B cell (primary cell): ENCODE measurements at regions not wholly inside any gene's neighbourhood (a gene's known extent, or its start where the extent isn't known, plus 50 kb on each side); places are given as distances from the start of the nearest gene placed in this dataset.

Source experiments
- ATAC-seq: fragments of 200-7000 bp; cut with Tn5 transposase; one replicate; pipeline ENCODE4 v1.10.0; 2021; ENCODE audit warnings: low read depth, mild to moderate bottlenecking, moderate number of reproducible peaks, moderate library complexity
- CTCF ChIA-PET: fragments of 350-600 bp; sonication (Branson Sonifier 250); formaldehyde crosslinking; loops from one replicate; lab custom pipeline; 2021; ENCODE audit warnings: antibody characterized with exemption, inconsistent platforms; lab: Charles Lee
- POLR2A ChIA-PET: fragments of 350-600 bp; sonication (Branson Sonifier 250); formaldehyde crosslinking; loops from one replicate; lab custom pipeline; 2021; ENCODE audit warnings: antibody characterized with exemption; lab: Charles Lee
- DNase-seq: peaks from one replicate; pipeline ENCODE4 v3.0.0; 2013
- H2AFZ ChIP-seq: 2 replicates; pipeline ENCODE4 v1.6.1; 2012; ENCODE audit warnings: mild to moderate bottlenecking, low read depth, low read length; ENCODE audit not compliant: insufficient read depth, poor library complexity, severe bottlenecking
- H3K27ac ChIP-seq, 2 donors: 1 replicate in 1 of 2; 2 replicates in 1 of 2; pipeline ENCODE4 v1.5.1; 2012 to 2013; ENCODE audit warnings: low read length in 2 of 2, mild to moderate bottlenecking in 2 of 2, moderate library complexity in 1 of 2
- H3K27me3 ChIP-seq, 4 experiments: fragments of 200-600 bp in 1 of 4; sonication (generic) in 1 of 4; replicated peaks in 1 of 4; 1 replicate in 2 of 4; 2 replicates in 2 of 4; pipeline versions ENCODE4 v1.6.1 to v1.7.0; 2013 to 2016; ENCODE audit warnings: low read length in 3 of 4, mild to moderate bottlenecking in 2 of 4, mixed read lengths in 1 of 4, moderate library complexity in 1 of 4; ENCODE audit not compliant: insufficient read depth in 4 of 4, control insufficient read depth in 3 of 4; ENCODE audit errors: control extremely low read depth in 1 of 4
- H3K36me3 ChIP-seq, 2 experiments: replicated peaks in 1 of 2; 1 replicate in 1 of 2; 2 replicates in 1 of 2; pipeline versions ENCODE4 v1.6.1 to v1.7.1; 2013; ENCODE audit warnings: low read length in 1 of 2; ENCODE audit not compliant: insufficient read depth in 2 of 2, control insufficient read depth in 1 of 2; ENCODE audit errors: control extremely low read depth in 1 of 2, extremely low read depth in 1 of 2
- H3K4me1 ChIP-seq, 2 donors: fragments of 200-600 bp in 1 of 2; sonication (generic) in 1 of 2; 1 replicate in 1 of 2; 2 replicates in 1 of 2; pipeline versions ENCODE4 v1.5.1 to v1.6.1; 2013 to 2017; ENCODE audit warnings: low read length in 2 of 2; ENCODE audit not compliant: control insufficient read depth in 2 of 2, insufficient read depth in 2 of 2
- H3K4me2 ChIP-seq: replicated peaks from 2 replicates; pipeline ENCODE3; 2012; ENCODE audit warnings: mild to moderate bottlenecking, low read depth, low read length; ENCODE audit not compliant: poor library complexity, severe bottlenecking
- H3K4me3 ChIP-seq, 5 experiments: fragments of 200-600 bp in 1 of 5; sonication (generic) in 1 of 5; 1 replicate in 3 of 5; 2 replicates in 2 of 5; pipeline versions ENCODE4 v1.5.1 to v1.7.0; 2011 to 2016; ENCODE audit warnings: low read length in 4 of 5, mild to moderate bottlenecking in 4 of 5, low read depth in 2 of 5, control low read depth in 1 of 5, moderate library complexity in 1 of 5; ENCODE audit not compliant: insufficient read depth in 1 of 5; ENCODE audit errors: control extremely low read depth in 1 of 5, extremely low read depth in 1 of 5
- H3K79me2 ChIP-seq: fragments of 200-600 bp; sonication (generic); one replicate; pipeline ENCODE4 v1.6.0; 2016; ENCODE audit warnings: low read length; ENCODE audit not compliant: control insufficient read depth, insufficient read depth
- H3K9ac ChIP-seq: fragments of 200-600 bp; sonication (generic); 2 replicates; pipeline ENCODE4 v1.6.1; 2017; ENCODE audit warnings: mild to moderate bottlenecking, low read length, moderate library complexity
- H3K9me3 ChIP-seq, 3 donors: one replicate each; pipeline versions ENCODE4 v1.6.1 to v1.7.1; 2013; ENCODE audit warnings: low read length in 2 of 3; ENCODE audit not compliant: control insufficient read depth in 2 of 3, insufficient read depth in 1 of 3; ENCODE audit errors: control extremely low read depth in 1 of 3
- H4K20me1 ChIP-seq: 2 replicates; pipeline ENCODE4 v1.6.0; 2012; ENCODE audit warnings: mild to moderate bottlenecking, low read length; ENCODE audit not compliant: insufficient read depth, control insufficient read depth, poor library complexity, severe bottlenecking
- H3K27ac Mint-ChIP-seq: one replicate; pipeline ENCODE4 v1.8.0; 2021; ENCODE audit warnings: mixed read lengths
- H3K27me3 Mint-ChIP-seq: one replicate; pipeline ENCODE4 v1.8.0; 2021; ENCODE audit warnings: mixed read lengths
- H3K4me1 Mint-ChIP-seq: one replicate; pipeline ENCODE4 v1.8.0; 2021; ENCODE audit warnings: mixed read lengths
- H3K4me3 Mint-ChIP-seq: one replicate; pipeline ENCODE4 v1.8.0; 2021; ENCODE audit warnings: mixed read lengths
- H3K9me3 Mint-ChIP-seq: one replicate; pipeline ENCODE4 v1.8.0; 2022; ENCODE audit warnings: mixed read lengths; ENCODE audit not compliant: insufficient read depth
- CTCF ChIP-seq: fragments of 200-600 bp; IDR thresholded peaks from one replicate; pipeline ENCODE4 v1.8.0; 2022; ENCODE audit warnings: antibody characterized with exemption, mild to moderate bottlenecking
- EZH2 ChIP-seq: IDR thresholded peaks from 2 replicates; pipeline ENCODE4 v1.6.1; 2012; ENCODE audit warnings: borderline replicate concordance, low read depth, mild to moderate bottlenecking, moderate library complexity, low read length; ENCODE audit not compliant: insufficient read depth, poor library complexity, severe bottlenecking
- WGBS: methylation state at CpG from one replicate; pipeline ENCODE4 v1.1.5; 2013; ENCODE audit warnings: missing lambda C conversion rate; ENCODE audit not compliant: insufficient coverage; 5-methylcytosine and 5-hydroxymethylcytosine counted together
- intact Hi-C: fragments of 100-400 bp; cut with micrococcal nuclease; formaldehyde crosslinking; loops from one replicate; pipeline ENCODE4 v1.10.0; 2022

GRCh38 chr1:222940906-222941305, 126.1 kb downstream of the DISP1 start:
- peaks cover 6 to 11% of the 10 kb centered on the region in 2 experiments for H3K36me3 ChIP-seq
- ChIA-PET POLR2A (no interaction called here), CTCF (no interaction called here)
- H2AFZ ChIP-seq: no peak overlapping the region
- intact Hi-C loops: no loop called here
- Mint-ChIP-seq H3K4me3 (no peak overlapping the region), H3K27me3 (no peaks in the 10 kb centered on the region), H3K4me1 (no peaks in the 10 kb centered on the region), H3K27ac (no peak overlapping the region), H3K9me3 (peaks cover 2% of the 10 kb centered on the region)
- no peak overlapping the region for H3K4me2 ChIP-seq
- H3K4me1 ChIP-seq: no peaks in the 10 kb centered on the region
- ATAC-seq (no peak), DNase-seq (no peak)
- peaks cover 3% of the 10 kb centered on the region for H3K79me2 ChIP-seq
- H3K27me3 ChIP-seq: no peaks in the 10 kb centered on the region
- TF ChIP-seq CTCF: no peak
- TF ChIP-seq EZH2: no peak
- WGBS: no CpG with 5 or more reads among the region's 2 CpGs
- H3K4me3 ChIP-seq: no peak overlapping the region
- H4K20me1 ChIP-seq: no peaks in the 10 kb centered on the region
- H3K27ac ChIP-seq: no peak overlapping the region
- peaks cover 0 to 2% (median 0%) of the 10 kb centered on the region in 3 donors for H3K9me3 ChIP-seq
- no peak overlapping the region for H3K9ac ChIP-seq

- no peaks in the 10 kb centered on the region for H3K4me1 Mint-ChIP-seq
- H3K4me3 ChIP-seq: no peak overlapping the region
- no peak overlapping the region for H3K4me2 ChIP-seq
- peaks cover 6 to 11% of the 10 kb centered on the region in 2 experiments for H3K36me3 ChIP-seq
- H3K4me1 ChIP-seq: no peaks in the 10 kb centered on the region
- TF ChIP-seq EZH2 (no peak), CTCF (no peak)
- H3K9ac ChIP-seq: no peak overlapping the region
- WGBS: 88% methylated on average over 1 of the region's 1 CpG
- H3K9me3 ChIP-seq: peaks cover 0 to 2% (median 0%) of the 10 kb centered on the region in 3 donors
- ATAC-seq (no peak), DNase-seq (no peak)
- no peaks in the 10 kb centered on the region for H4K20me1 ChIP-seq
- H3K27ac ChIP-seq: no peak overlapping the region
- intact Hi-C loops: no loop called here
- H3K27me3 Mint-ChIP-seq: no peaks in the 10 kb centered on the region
- ChIA-PET POLR2A (no interaction called here), CTCF (interaction anchor here (0.6 kb wide), 1 partner anchor 188 kb away, joined by 3 read pairs; no protein-coding TSS in a partner anchor)
- H3K4me3 Mint-ChIP-seq: no peak overlapping the region
- H2AFZ ChIP-seq: no peak overlapping the region
- peaks cover 3% of the 10 kb centered on the region for H3K79me2 ChIP-seq
- H3K27ac Mint-ChIP-seq: no peak overlapping the region
- H3K27me3 ChIP-seq: no peaks in the 10 kb centered on the region
- peaks cover 2% of the 10 kb centered on the region for H3K9me3 Mint-ChIP-seq
Observed at GRCh38 chr1:222941425-222941824, 126.6 kb downstream of the DISP1 start.
